ENCODE measurements at regions not wholly inside any gene's neighbourhood (a gene's known extent, or its start where the extent isn't known, plus 50 kb on each side); places are given as distances from the start of the nearest gene placed in this dataset.

DNA sequence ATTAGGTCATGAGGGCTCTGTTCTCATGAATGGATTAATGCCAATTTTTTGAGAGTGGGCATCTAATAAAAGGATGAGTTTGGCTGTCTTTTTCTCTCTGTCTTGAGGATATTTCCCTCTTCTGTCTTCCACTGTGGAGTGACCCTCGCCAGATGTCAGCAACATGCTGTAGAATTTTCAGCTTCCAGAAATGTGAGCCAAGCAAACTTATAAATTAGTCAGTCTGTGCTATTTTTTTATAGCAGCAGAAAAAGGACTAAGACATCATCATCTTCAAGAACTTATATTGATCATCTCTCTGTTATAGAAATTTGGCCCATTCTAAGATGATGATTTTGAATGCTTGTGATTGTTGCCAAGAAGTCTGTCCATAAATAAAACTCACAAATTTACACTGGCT, 431.4 kb downstream of the FGF9 start:
- Histone ChIP-seq H3K36me3 (replicated peaks in 1 of 2; ENCODE audit: control extremely low read depth in 1 of 2, control insufficient read depth in 1 of 2, extremely low read depth in 1 of 2, insufficient read depth in 2 of 2, low read length in 1 of 2) (no peaks in the 10 kb centered on the region), H4K20me1 (ENCODE audit: control insufficient read depth, insufficient read depth, low read length, poor library complexity, severe bottlenecking) (no peaks in the 10 kb centered on the region), H3K27me3 (replicated peaks in 1 of 4; ENCODE audit: control extremely low read depth in 1 of 4, control insufficient read depth in 3 of 4, insufficient read depth in 4 of 4, low read length in 3 of 4) (no peaks in the 10 kb centered on the region), H3K9me3 (ENCODE audit: control extremely low read depth in 1 of 3, control insufficient read depth in 2 of 3, insufficient read depth in 1 of 3, low read length in 2 of 3) (peaks cover 0 to 3% (median 3%) of the 10 kb centered on the region in 3 donors), H3K4me3 (ENCODE audit: control extremely low read depth in 1 of 5, extremely low read depth in 1 of 5, insufficient read depth in 1 of 5, low read depth in 2 of 5, low read length in 4 of 5) (no peak overlapping the region), H3K79me2 (ENCODE audit: control insufficient read depth, insufficient read depth, low read length) (no peaks in the 10 kb centered on the region), H3K4me1 (ENCODE audit: control insufficient read depth in 2 of 2, insufficient read depth in 2 of 2, low read length in 2 of 2) (no peaks in the 10 kb centered on the region), H3K9ac (ENCODE audit: low read length) (no peak overlapping the region), H3K27ac (ENCODE audit: low read length in 2 of 2) (no peak overlapping the region), H3K4me2 (replicated peaks; ENCODE audit: low read depth, low read length, poor library complexity, severe bottlenecking) (no peak overlapping the region), H2AFZ (ENCODE audit: insufficient read depth, low read depth, low read length, poor library complexity, severe bottlenecking) (no peak overlapping the region)
- H3K27ac Mint-ChIP-seq, result no peak overlapping the region
- ChIA-PET POLR2A (no interaction called here), CTCF (interaction anchor here (1.4 kb wide), 1 partner anchor 18 kb away, joined by 4 read pairs; no protein-coding TSS in a partner anchor)
- ATAC-seq (ENCODE audit: low read depth) (no peak), DNase-seq (no peak)
- peaks cover 4% of the 10 kb centered on the region for H3K9me3 Mint-ChIP-seq (ENCODE audit: insufficient read depth)
- peaks cover 3% of the 10 kb centered on the region for H3K4me1 Mint-ChIP-seq
- WGBS (ENCODE audit: insufficient coverage), result no CpG with 5 or more reads among the region's 1 CpG
- no peak overlapping the region for H3K4me3 Mint-ChIP-seq
- intact Hi-C loops (cut with micrococcal nuclease), result no loop called here
- no peaks in the 10 kb centered on the region for H3K27me3 Mint-ChIP-seq
- no peak for TF ChIP-seq EZH2 (IDR thresholded peaks at IDR 0.05; ENCODE audit: borderline replicate concordance, insufficient read depth, low read depth, low read length, poor library complexity, severe bottlenecking)
- TF ChIP-seq, protein P1, sequence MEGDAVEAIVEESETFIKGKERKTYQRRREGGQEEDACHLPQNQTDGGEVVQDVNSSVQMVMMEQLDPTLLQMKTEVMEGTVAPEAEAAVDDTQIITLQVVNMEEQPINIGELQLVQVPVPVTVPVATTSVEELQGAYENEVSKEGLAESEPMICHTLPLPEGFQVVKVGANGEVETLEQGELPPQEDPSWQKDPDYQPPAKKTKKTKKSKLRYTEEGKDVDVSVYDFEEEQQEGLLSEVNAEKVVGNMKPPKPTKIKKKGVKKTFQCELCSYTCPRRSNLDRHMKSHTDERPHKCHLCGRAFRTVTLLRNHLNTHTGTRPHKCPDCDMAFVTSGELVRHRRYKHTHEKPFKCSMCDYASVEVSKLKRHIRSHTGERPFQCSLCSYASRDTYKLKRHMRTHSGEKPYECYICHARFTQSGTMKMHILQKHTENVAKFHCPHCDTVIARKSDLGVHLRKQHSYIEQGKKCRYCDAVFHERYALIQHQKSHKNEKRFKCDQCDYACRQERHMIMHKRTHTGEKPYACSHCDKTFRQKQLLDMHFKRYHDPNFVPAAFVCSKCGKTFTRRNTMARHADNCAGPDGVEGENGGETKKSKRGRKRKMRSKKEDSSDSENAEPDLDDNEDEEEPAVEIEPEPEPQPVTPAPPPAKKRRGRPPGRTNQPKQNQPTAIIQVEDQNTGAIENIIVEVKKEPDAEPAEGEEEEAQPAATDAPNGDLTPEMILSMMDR (IDR thresholded peaks at IDR 0.05), result no peak

- Histone ChIP-seq H2AFZ (ENCODE audit: insufficient read depth, low read depth, low read length, poor library complexity, severe bottlenecking) (no peak overlapping the region), H3K79me2 (ENCODE audit: control insufficient read depth, insufficient read depth, low read length) (no peaks in the 10 kb centered on the region), H3K4me1 (ENCODE audit: control insufficient read depth in 2 of 2, insufficient read depth in 2 of 2, low read length in 2 of 2) (no peaks in the 10 kb centered on the region), H4K20me1 (ENCODE audit: control insufficient read depth, insufficient read depth, low read length, poor library complexity, severe bottlenecking) (no peaks in the 10 kb centered on the region), H3K4me2 (replicated peaks; ENCODE audit: low read depth, low read length, poor library complexity, severe bottlenecking) (no peak overlapping the region), H3K36me3 (replicated peaks in 1 of 2; ENCODE audit: control extremely low read depth in 1 of 2, control insufficient read depth in 1 of 2, extremely low read depth in 1 of 2, insufficient read depth in 2 of 2, low read length in 1 of 2) (no peaks in the 10 kb centered on the region), H3K27me3 (replicated peaks in 1 of 4; ENCODE audit: control extremely low read depth in 1 of 4, control insufficient read depth in 3 of 4, insufficient read depth in 4 of 4, low read length in 3 of 4) (no peaks in the 10 kb centered on the region), H3K9ac (ENCODE audit: low read length) (no peak overlapping the region), H3K9me3 (ENCODE audit: control extremely low read depth in 1 of 3, control insufficient read depth in 2 of 3, insufficient read depth in 1 of 3, low read length in 2 of 3) (peaks cover 0 to 3% (median 3%) of the 10 kb centered on the region in 3 donors), H3K4me3 (ENCODE audit: control extremely low read depth in 1 of 5, extremely low read depth in 1 of 5, insufficient read depth in 1 of 5, low read depth in 2 of 5, low read length in 4 of 5) (no peak overlapping the region), H3K27ac (ENCODE audit: low read length in 2 of 2) (no peak overlapping the region)
- POLR2A ChIA-PET, result no interaction called here
- no peaks in the 10 kb centered on the region for H3K27me3 Mint-ChIP-seq
- H3K4me1 Mint-ChIP-seq, result peaks cover 3% of the 10 kb centered on the region
- intact Hi-C loops (cut with micrococcal nuclease), result no loop called here
- TF ChIP-seq EZH2 (IDR thresholded peaks at IDR 0.05; ENCODE audit: borderline replicate concordance, insufficient read depth, low read depth, low read length, poor library complexity, severe bottlenecking), result no peak
- TF ChIP-seq, protein P1 (IDR thresholded peaks at IDR 0.05), result no peak
- H3K27ac Mint-ChIP-seq, result no peak overlapping the region
- 84% methylated on average over 8 of the region's 10 CpGs for WGBS (ENCODE audit: insufficient coverage)
- DNase-seq (no peak), ATAC-seq (ENCODE audit: low read depth) (no peak)
- H3K4me3 Mint-ChIP-seq, result no peak overlapping the region
- peaks cover 4% of the 10 kb centered on the region for H3K9me3 Mint-ChIP-seq (ENCODE audit: insufficient read depth)
- CTCF ChIA-PET, result no interaction called here
Measured at GRCh38 chr13:22103046-22104027, 432.5 kb downstream of the FGF9 start.

Data from B cell (primary cell).